ENCODE measurements at regions not wholly inside any gene's neighbourhood (a gene's known extent, or its start where the extent isn't known, plus 50 kb on each side); places are given as distances from the start of the nearest gene placed in this dataset.
"Not testable (repeated sequence)": the region's sequence is repeated elsewhere in the genome, so short reads cannot be mapped to it uniquely, and the experiment has no call there.

DNA sequence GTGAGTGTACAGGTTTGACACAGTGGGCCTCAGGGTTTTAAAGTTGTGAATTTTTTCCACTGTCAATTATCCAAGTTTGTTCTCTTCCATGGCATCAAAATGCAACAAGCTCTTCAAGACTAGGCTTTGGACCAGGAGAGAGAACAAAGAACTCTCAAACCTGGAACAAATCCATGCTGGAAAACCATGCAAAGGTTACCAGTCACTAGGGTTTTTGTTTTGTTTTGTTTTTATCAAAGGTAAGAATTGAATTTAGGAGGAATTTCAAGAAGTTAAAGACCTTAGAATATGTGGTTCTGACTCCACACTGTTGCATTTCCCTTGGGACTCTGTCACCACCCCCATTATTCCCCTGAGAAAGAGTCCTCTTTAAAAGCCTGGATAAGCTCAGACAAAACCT is 191.1 kb upstream of the PIK3R1 start:
- Mint-ChIP-seq H3K27me3 (ENCODE audit: unreplicated experiment) (no peaks in the 10 kb centered on the region), H3K4me1 (ENCODE audit: low read depth, unreplicated experiment) (peaks cover 18% of the 10 kb centered on the region), H3K36me3 (ENCODE audit: insufficient read depth, unreplicated experiment) (no peaks in the 10 kb centered on the region), H3K27ac (ENCODE audit: unreplicated experiment) (no peak overlapping the region), H3K4me3 (ENCODE audit: low read depth, unreplicated experiment) (no peak overlapping the region), H3K9me3 (ENCODE audit: low read depth, unreplicated experiment) (peaks cover 4% of the 10 kb centered on the region)
- TF ChIP-seq, protein P1, sequence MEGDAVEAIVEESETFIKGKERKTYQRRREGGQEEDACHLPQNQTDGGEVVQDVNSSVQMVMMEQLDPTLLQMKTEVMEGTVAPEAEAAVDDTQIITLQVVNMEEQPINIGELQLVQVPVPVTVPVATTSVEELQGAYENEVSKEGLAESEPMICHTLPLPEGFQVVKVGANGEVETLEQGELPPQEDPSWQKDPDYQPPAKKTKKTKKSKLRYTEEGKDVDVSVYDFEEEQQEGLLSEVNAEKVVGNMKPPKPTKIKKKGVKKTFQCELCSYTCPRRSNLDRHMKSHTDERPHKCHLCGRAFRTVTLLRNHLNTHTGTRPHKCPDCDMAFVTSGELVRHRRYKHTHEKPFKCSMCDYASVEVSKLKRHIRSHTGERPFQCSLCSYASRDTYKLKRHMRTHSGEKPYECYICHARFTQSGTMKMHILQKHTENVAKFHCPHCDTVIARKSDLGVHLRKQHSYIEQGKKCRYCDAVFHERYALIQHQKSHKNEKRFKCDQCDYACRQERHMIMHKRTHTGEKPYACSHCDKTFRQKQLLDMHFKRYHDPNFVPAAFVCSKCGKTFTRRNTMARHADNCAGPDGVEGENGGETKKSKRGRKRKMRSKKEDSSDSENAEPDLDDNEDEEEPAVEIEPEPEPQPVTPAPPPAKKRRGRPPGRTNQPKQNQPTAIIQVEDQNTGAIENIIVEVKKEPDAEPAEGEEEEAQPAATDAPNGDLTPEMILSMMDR (IDR thresholded peaks at IDR 0.05; ENCODE audit: unreplicated experiment), result no peak
- intact Hi-C loops (cut with micrococcal nuclease; ENCODE audit: unreplicated experiment), result no loop called here
- CTCF ChIA-PET, result no interaction called here
- BruUV-seq (replicated peaks), result no TSS peak
- no peak for DNase-seq

DNA sequence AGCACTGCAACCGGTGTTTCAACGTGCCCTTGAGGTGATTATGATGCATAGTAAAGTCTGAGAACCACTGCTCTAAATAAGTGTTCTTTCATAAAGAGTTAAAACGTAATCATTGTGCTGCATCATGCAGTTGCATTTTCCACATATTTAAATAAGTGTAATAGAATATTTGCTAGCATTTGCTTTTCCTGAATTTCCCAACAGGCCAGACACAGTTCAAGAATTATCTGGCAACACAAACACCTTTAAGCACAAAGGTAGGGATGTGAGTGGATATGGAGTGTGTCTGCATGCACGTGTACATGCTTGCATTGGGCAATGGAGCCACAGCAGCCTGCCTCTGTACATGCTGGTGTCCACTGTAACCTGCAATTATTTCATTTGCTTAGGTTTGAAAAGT is 193.6 kb upstream of the PIK3R1 start:
- Mint-ChIP-seq H3K4me3 (ENCODE audit: low read depth, unreplicated experiment) (no peak overlapping the region), H3K27ac (ENCODE audit: unreplicated experiment) (no peak overlapping the region), H3K9me3 (ENCODE audit: low read depth, unreplicated experiment) (peaks cover 6% of the 10 kb centered on the region), H3K4me1 (ENCODE audit: low read depth, unreplicated experiment) (peaks cover 8% of the 10 kb centered on the region), H3K36me3 (ENCODE audit: insufficient read depth, unreplicated experiment) (no peaks in the 10 kb centered on the region), H3K27me3 (ENCODE audit: unreplicated experiment) (no peaks in the 10 kb centered on the region)
- no TSS peak for BruUV-seq (replicated peaks)
- TF ChIP-seq, protein P1 (IDR thresholded peaks at IDR 0.05; ENCODE audit: unreplicated experiment), result no peak
- intact Hi-C loops (cut with micrococcal nuclease; ENCODE audit: unreplicated experiment), result no loop called here
- CTCF ChIA-PET, result no interaction called here
- DNase-seq, result no peak

DNA sequence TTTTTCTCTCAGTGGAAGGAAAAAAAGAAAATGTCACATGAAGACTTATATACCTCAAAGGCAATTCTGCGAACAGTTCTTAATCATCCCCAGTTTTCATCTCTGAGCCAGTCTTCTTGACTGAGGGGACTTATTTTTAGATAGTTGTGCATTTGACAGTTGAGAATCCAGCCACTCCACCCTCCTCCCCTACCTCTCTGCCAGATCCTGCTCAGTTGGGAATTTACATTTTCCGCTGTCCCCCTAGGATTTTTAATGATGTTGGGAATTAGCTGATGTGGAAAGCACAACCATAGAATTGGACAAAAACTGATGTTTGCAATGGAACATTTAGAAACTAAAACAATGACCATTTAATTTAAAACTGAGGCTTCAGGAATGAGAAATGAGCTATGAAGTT is 194.3 kb upstream of the PIK3R1 start:
- Mint-ChIP-seq H3K9me3 (ENCODE audit: low read depth, unreplicated experiment) (peaks cover 6% of the 10 kb centered on the region), H3K27me3 (ENCODE audit: unreplicated experiment) (no peaks in the 10 kb centered on the region), H3K4me3 (ENCODE audit: low read depth, unreplicated experiment) (no peak overlapping the region), H3K4me1 (ENCODE audit: low read depth, unreplicated experiment) (peaks cover 3% of the 10 kb centered on the region), H3K36me3 (ENCODE audit: insufficient read depth, unreplicated experiment) (no peaks in the 10 kb centered on the region), H3K27ac (ENCODE audit: unreplicated experiment) (no peak overlapping the region)
- CTCF ChIA-PET, result no interaction called here
- TF ChIP-seq, protein P1 (IDR thresholded peaks at IDR 0.05; ENCODE audit: unreplicated experiment), result no peak
- no TSS peak for BruUV-seq (replicated peaks)
- no peak for DNase-seq
- intact Hi-C loops (cut with micrococcal nuclease; ENCODE audit: unreplicated experiment), result no loop called here

DNA sequence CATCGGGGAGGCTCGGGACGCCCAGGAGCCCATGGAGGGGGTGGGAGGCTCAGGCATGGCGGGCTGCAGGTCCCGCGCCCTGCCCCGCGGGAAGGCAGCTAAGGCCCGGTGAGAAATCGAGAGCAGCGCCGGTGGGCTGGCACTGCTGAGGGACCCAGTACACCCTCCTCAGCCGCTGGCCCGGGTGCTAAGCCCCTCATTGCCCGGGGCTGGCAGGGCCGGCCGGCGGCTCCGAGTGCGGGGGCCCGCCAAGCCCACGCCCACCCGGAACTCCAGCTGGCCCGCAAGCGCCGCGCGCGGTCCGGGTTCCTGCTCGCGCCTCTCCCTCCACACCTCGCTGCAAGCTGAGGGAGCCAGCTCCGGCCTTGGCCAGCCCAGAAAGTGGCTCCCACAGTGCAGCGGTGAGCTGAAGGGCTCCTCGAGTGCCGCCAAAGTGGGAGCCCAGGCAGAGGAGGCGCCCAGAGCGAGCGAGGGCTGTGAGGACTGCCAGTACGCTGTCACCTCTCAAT is 195.0 kb upstream of the PIK3R1 start:
- H3K27me3 Mint-ChIP-seq (ENCODE audit: unreplicated experiment); CTCF ChIA-PET; H3K9me3 Mint-ChIP-seq (ENCODE audit: low read depth, unreplicated experiment); H3K27ac Mint-ChIP-seq (ENCODE audit: unreplicated experiment); H3K36me3 Mint-ChIP-seq (ENCODE audit: insufficient read depth, unreplicated experiment); BruUV-seq (replicated peaks); intact Hi-C loops (cut with micrococcal nuclease; ENCODE audit: unreplicated experiment); H3K4me3 Mint-ChIP-seq (ENCODE audit: low read depth, unreplicated experiment); H3K4me1 Mint-ChIP-seq (ENCODE audit: low read depth, unreplicated experiment); DNase-seq: not testable (repeated sequence)

DNA sequence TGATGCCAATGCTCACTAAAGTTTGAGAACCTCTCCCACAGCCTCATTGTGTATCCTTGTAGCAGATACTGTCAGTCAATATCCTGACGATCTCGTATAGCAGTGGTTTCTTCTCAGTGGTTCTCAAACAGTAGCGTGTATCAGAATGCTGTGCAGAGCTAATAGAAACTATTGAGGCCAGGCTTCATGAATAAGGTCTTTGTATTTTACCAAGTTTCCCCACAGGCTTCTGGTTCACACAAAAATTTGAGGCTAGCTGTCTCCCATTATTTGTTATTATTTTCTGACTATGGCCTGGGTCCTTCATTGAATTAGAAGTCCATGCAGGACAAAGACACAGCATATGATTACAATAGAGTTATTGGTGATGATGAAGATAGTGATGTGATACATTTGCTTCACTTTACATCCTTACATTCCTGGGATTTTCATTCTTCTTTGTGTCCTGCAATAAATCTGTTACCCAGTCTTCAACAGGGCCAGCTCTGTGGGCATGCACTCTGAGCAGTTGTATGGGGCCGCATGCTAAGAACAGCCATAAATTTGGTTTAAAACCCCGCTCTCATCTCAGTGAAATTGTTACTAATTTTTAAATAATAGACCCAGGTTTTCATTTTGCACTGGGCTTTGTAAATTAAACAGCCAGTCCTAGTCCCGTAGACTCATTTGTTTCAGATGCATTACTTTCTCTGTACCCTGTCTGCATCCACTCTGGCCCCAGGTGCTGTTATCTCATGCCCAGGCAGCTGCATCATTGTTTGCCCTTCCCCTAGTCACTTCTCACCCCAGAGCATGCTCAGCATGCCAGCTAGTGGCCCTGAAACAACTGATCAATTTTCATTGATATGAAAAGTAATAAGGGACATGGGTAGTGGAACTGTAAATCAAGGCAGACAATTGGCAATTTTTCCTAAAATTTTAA is 199.9 kb upstream of the PIK3R1 start:
- no TSS peak for BruUV-seq (replicated peaks)
- no peak overlapping the region for H3K4me3 Mint-ChIP-seq (ENCODE audit: low read depth, unreplicated experiment)
- peaks cover 9% of the 10 kb centered on the region for H3K9me3 Mint-ChIP-seq (ENCODE audit: low read depth, unreplicated experiment)
- no peaks in the 10 kb centered on the region for H3K27me3 Mint-ChIP-seq (ENCODE audit: unreplicated experiment)
- no peak for DNase-seq
- no peaks in the 10 kb centered on the region for H3K36me3 Mint-ChIP-seq (ENCODE audit: insufficient read depth, unreplicated experiment)
- no peak overlapping the region for H3K27ac Mint-ChIP-seq (ENCODE audit: unreplicated experiment)
- TF ChIP-seq, protein P1 (IDR thresholded peaks at IDR 0.05; ENCODE audit: unreplicated experiment), result no peak
- CTCF ChIA-PET, result interaction anchor here (0.6 kb wide), 1 partner anchor 176 kb away, joined by 4 read pairs; no protein-coding TSS in a partner anchor
- H3K4me1 Mint-ChIP-seq (ENCODE audit: low read depth, unreplicated experiment), result no peaks in the 10 kb centered on the region
- intact Hi-C loops (cut with micrococcal nuclease; ENCODE audit: unreplicated experiment), result no loop called here
